ENCODE measurements at regions not wholly inside any gene's neighbourhood (a gene's known extent, or its start where the extent isn't known, plus 50 kb on each side); places are given as distances from the start of the nearest gene placed in this dataset.

DNA sequence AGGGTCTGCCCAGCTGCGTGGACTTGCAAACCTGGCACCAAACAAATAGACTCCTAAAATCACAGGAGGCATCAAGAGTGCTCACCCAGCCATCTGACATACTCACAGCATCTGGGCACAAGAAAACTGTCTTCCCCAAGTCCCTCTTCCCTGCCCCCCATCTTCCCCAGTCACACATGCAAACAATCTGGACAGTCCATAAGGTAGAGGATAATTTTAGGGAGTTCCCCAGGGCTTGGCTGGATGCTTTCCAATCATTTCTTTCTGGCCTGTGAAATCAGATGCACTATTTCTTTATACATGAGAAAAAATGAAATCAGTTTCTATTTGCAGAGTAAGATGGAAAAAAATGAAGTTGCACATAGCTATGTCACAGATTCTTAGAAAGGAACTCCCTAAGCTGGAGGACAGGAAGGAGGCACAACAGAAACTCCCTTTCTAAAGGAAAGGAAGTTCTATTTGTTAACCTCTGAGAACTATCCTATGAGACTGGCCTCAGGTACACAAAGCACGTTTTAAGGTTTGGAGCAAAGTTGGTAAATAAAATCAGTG is 342.3 kb downstream of the HNRNPD start:
- no peak for DNase-seq (ENCODE audit: low read depth)

DNA sequence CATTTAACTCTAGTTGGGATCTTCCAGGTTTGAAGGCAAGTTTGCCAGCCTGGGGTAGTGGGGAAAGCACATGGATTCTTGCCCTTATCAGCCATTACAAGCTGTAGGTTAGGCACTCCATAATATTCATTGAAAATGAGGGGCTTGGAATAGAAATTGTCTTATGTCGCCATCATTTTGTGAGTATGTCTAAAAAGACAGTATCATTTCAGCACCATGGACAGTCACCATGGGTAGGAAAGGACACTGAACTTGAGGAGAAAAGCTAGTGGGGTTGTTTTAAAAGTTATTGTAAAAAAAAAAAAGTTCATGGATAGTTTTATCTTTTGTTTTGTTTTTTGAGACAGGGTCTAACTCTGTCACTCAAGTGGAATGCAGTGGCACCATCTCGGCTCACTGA is 356.1 kb downstream of the HNRNPD start:
- DNase-seq (ENCODE audit: low read depth): peak; percentile 22

DNA sequence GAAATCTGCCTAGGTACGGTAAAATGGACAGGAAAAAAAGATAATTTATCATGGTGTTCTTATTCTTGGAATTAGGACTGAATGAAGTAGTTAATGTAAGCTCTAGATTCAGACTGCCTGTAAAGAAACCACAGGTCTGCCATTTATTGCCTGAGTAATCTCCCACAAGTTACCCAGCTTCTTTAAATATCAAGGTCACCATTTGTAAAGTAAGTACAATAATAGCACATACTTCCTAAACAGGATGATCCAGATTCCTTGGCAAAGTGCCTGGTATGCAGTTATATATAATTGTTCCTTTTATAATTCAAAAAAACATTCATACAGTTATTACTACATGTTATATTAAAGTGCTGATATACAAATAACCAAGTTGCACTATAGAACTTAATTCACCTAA is 368.6 kb downstream of the HNRNPD start:
- DNase-seq (ENCODE audit: low read depth): no peak

DNA sequence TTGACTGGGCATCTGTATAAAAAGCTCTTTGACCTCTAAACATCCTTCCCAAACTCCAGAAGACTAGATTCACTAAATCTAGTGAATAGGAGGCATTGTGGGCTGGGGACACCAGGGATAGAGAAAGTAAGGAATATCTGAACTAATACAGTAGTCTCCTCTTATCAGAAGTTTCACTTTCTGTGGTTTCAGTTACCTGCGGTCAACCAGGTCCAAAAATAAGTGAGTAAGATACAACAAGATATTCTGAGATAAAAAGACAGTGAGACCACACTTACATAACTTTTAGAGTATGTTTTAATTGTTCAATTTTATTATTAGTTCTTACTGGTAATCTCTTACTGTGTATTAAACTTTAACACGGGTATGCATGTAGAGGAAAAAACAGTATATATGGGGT is 376.5 kb downstream of the HNRNPD start:
- DNase-seq (ENCODE audit: low read depth): no peak

DNA sequence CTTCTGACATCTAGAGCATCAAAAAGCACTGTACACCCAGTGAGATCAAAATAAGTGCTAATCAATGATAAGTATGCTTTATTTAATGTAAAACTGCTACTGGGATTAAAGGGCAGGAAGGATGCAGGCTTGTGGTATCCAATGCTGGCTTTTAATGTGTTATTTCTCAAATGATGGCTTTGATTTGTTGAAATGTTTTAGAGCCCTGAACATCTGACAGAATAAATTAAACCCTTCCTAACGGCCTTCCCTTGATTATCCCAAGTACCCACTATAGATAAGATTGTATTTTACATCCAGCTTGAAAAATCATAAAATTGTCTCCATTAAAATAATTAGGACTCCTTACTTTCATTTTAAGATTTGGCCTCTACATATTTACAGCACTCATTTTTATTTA is 382.9 kb downstream of the HNRNPD start:
- no peak for DNase-seq (ENCODE audit: low read depth)

DNA sequence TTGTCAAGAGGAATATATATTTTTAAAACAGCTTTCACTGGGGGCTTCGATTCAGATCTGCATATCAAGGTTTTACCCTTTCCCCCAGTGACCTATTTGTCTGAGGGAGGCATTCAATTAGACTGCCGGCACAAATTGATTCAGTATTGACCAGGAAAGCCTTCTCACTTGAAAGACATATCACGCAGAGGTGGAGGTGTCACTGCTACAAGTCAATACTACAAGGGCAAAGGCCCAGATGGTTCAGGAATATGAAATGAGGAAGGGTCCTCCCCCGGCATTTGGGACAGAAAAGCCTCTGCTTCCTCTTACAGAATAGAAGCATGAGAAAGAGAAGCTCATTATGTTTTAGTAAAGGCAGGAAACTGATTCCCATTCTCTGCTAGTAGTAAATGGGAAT is 383.6 kb downstream of the HNRNPD start:
- DNase-seq (ENCODE audit: low read depth): no peak

DNA sequence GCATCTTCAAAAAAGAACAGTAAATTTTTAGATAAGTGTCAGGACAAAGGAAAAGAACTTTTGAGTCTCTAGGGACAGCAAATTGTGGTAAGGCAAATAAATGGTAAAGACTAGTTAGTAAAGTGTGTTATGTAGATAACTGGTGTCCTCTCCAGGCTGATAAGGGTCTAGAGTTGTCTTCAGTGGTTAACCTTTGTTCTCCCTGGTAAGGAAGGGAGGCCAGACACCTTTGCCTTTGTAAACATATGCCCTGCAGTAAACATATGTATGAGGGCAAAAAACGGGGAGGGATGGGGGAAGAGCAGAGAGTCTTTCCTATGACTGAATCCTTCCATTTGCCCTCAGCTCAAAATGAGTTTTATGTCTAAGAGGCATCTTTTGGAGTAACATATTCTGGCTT is 384.6 kb downstream of the HNRNPD start:
- no peak for DNase-seq (ENCODE audit: low read depth)

DNA sequence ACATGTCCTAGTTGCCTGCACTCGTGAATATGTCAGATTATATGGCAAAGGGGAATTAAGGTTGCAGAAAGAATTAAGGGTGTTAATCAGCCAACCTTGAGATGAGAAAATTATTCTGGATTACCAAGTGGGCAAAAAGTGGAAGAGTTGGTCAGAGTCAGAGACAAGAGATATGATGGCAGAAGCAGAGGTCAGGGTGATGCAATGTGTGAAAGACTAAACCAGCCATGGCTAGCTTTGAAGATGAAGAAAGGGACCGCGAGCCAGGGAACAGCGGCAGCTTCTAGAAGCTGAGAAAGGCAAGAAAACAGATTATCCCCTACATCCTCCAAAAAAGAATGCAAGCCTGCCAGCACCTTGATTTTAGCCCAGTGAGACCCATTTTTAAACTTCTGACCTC is 385.6 kb downstream of the HNRNPD start:
- DNase-seq (ENCODE audit: low read depth): no peak

DNA sequence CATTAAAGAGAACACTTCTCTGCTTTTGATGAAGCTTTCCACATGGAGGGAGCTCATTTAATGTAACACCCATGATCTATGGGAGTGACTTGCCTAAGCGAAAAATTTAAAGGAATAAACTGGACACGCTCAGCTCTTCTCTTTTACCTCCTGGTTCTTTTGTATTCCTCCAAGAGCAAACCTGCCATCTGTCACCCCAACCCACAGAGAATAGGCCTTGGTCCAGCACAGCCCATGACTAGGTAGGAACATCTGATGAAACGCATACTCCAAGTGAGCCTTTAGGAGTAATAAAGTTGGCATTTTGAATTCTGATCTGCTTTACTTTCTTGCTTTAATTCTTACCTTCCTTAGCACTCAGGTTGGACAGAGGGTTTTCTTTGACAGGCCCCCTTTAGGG is 389.0 kb downstream of the HNRNPD start:
- DNase-seq (ENCODE audit: low read depth): no peak

DNA sequence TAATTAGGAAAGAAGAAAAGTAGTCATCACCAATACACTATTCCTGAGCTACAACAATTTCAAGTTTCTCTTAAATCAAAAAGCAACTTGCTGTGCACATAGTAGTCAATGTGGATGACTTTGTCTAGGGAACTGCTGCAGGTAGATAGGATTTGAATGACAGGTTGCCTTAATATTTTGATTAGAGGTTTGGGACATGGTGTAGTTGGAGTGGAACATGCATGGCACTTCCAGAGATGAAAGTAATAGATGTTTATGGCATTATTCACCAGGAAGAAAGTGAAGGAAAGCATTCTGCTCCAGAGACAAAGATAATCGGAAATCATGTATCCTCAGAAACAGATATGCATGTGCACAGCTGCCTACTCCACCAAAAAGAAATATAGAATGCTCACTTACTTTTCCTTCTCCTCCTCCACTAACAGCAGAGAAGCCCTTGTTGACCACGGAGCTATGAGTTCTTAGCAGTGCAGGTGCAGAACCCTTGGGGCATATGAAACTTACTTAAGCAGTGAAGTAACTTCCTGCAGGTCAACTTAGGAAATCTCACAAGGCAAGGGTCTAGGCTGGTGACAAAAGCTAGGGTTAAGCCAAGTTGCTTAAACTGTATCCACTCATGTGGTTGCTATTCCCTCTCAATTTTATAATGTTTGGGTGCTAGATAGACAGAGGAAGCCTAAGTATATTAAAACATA is 390.8 kb downstream of the HNRNPD start:
- no peak for DNase-seq (ENCODE audit: low read depth)

DNA sequence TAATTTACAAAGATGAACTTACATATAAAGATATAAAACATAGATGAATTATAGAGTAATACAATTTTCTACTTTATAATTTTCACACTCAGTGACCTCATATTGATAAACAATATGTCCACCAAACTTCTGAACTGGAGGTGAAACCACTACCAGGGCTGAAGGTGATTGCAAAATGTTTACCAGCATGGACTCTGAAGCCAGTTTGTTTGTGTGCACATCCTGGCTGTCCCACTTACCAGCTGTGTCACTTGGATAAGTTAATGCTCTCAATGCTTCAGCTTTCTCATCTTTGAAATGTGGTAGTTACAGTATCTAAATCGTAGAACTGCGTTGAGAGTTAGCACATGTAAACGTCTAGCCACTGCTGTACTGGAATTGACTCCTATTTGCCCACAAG is 392.6 kb downstream of the HNRNPD start:
- DNase-seq (ENCODE audit: low read depth): no peak

DNA sequence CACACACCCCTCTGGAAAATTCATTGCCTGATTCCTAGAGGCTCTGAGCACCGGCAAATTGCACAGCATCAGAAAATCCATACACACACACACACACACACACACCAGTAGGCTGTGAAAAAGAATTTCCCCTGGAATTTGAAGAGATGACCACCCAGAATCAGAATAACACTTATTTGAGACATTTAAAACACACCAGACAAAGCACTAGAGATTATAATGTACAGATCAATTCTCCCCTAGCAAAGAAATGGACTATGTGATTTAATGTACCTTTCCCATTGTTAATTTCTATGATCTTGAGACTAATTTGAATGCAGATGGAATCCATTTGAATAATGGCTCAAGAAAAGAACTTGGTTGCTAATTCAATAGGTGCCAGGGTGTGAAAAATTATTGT is 399.3 kb downstream of the HNRNPD start:
- DNase-seq (ENCODE audit: low read depth): no peak

DNA sequence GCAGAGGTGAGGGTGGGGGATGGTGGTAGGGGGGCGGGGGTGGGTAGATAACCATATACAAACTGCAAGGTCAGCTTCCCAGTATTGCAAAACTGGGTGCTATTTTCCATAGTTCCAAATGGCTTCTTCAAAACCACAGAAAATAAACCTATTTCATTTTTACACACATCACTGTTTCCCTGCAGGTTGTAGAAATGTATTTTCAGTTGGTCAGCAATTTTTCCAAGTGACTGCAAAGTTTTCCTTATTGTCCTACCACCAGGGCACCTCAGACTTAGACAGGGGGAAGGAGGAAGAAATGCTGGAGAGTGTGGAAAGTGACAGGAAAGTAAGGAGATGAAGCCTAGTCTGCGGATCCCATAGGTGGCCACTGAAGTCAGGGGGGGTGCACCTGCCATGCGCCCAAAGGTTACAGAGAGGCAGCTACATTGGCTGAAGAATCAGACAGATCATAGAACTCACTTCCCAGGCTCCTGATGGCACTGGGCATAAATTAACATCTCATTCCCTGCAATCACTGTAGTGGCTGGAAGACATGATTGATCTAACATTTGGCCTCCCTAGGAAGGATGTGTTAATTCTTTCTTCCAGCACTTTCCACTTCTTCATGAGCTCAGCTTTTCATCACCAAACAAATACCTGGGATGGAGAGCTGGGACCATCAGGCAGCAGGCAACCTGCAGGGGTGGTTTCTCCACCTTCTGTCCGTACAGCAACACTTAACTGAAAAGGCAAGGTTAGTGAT is 402.0 kb downstream of the HNRNPD start:
- no peak for DNase-seq (ENCODE audit: low read depth)

DNA sequence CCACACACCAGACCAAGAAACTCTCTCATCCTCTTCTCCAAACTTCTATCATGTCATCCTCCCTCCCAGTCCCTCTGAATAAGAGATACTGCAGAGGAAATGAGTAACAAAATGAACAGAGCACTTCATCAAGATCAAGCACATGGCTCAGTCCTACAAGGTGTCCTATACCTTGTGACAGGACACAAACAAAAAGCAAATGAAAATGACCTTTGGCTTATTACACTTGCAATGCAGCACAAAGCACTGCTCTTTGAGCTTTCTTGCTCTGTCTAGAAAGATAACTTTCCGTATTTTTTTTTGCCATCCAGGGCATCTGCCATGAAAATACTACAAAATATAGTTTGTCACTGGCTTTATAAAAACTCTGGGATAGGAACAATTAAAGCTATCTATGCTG is 402.7 kb downstream of the HNRNPD start:
- no peak for DNase-seq (ENCODE audit: low read depth)

DNA sequence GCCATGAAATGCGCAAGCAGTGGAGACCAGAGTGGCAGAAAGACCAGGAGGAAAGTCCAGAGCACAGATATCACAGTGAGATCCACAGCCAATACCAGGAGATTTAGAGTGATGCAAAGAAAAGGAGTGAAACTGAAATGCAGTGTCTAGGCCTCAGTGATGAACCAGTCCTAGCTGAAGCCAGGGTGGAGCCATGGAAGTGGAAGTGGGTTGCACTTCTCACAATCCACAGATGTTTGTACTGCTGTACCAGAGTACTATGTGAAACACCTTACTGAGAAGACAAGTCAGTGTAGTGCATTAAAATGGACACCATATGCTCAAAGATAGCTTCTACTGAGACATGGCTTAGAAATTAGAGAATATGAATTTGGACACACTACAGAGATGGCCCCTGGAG is 403.3 kb downstream of the HNRNPD start:
- no peak for DNase-seq (ENCODE audit: low read depth)

DNA sequence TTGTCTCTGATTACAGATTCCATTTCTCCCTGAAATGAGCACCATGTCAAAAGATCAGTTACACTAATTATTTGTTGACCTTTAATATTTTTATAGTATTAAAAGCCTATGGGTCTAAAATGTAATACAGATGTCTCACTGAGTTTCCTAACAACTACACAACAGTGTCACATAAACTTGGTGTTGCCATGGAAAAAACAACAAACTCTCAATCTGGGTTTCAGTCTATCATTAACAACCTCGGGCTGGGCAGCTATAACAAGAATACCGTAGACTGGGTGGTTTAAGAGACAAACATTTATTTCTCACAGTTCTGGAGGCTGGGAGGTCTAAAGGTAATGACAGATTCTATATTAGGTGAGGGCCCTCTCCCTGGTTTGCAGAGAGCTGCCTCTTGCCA is 407.1 kb downstream of the HNRNPD start:
- DNase-seq (ENCODE audit: low read depth): no peak

DNA sequence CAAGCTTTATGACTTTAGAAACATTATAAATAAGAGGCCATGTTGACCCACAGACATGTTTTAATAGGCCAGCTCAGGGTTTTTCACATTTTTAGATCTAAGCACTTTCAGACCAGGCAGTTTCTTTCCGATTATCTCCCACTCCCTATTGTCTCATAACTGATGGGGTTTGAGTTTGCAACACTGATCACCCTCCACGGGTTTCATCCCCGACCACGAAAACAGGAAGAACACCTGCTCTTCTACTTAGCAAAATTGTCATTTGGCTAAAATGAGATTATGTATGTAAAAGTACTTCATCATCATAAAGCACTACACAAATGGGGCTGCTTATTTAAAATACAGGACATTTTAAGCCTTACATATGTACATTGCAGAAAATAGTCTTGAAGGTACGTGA is 407.9 kb downstream of the HNRNPD start:
- no peak for DNase-seq (ENCODE audit: low read depth)

DNA sequence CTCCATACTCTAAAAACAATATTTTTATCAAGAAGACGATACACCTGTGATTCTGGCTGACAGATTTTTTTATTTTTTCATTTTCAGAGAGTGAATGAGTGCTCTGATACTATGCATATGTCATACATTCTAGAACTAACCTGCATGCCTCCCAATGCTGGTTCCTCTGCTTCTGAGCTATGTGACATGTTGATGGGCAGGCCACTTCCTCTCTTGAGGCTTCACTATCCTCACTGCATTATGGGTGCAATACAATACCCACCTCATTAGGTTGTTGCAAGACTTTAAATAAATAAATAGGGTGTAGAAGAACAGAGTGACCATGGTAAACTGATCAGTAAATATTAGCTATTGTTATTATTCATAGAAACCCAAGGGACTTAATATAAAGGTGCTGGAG is 408.3 kb downstream of the HNRNPD start:
- DNase-seq (ENCODE audit: low read depth): no peak

DNA sequence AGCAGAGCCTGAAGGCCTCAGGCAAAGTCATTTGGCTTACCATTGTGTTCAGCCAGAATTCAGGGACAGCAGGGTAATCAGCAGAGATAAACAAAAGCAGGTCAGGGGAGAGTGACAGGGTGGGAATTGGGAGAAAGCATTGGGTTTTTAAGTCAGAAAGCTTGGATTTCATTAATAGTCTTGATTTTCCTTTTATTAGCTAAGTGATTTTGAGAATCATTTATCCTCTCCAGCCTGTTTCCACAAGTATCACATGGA is 410.1 kb downstream of the HNRNPD start:
- no peak for DNase-seq (ENCODE audit: low read depth)

DNA sequence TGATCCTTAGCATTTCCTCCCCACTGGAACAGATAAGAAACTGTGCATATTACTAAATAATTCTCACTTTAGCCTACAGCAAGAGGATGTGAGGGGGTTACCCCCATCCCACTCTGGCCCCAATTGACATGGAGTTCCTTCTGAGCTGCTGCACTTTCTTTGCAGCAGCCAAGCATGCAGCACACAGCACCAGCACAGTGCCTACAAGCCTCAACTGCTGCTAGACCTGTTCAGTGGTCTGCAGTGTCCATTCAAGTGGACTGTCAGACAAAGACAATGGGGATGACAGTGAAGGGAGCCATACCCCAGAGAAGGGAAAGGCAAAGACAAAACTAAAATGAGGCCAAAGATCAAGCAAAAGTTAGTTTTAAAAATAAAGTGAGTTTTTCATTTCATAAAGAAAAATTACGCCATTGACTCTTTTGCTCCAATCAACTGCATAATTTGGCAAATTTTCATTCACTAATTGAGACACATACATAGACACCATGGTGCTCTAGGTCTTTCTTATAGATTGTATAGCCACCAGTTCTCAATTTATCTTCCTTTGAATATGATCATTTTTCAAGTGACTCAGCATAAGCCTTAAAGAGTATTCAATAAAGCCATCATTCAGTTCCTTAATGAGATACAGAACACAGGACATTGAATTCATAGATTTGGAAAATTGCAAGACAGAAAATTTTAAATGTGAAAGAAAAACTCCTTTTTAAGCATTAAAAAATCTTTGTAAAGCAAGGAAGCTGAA is 410.6 kb downstream of the HNRNPD start:
- DNase-seq (ENCODE audit: low read depth): no peak

DNA sequence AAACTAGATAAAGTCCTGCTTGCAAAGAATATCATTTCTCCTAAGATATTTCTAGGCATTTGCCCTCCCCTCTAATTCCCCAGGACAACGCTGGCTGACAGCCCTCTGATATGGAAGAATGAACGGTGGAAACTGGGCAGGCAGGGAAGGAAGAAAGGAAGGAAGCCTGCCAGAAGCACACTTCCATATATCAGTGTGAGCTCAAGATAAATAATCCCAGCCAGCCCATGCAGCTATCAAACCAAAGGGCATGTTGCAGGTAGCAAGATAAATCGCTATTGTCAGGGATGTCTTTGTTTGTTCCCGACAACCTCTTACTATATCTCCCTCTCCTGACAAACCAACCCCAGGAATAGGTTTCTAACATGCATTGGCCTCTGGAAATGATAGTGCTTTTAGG is 412.8 kb downstream of the HNRNPD start:
- DNase-seq (ENCODE audit: low read depth): no peak

DNA sequence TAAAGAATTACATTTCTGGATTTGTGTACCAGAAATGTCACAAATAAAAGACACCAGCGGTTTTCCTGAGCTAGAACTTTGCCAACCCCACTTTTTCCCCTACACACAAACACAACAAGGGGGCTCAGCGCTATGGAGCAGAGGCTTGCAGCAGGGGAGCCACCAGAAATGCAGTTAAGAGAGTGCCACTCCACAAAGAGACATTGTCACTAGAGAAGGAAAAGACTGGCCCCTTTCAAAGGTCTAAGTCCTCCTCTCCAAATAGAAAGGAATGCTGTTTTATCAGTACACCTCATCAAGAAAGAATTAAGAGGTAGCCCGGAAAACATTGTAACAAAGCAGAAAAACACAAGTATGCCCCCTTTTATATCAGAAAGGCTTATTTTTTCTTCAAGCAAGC is 419.5 kb downstream of the HNRNPD start:
- DNase-seq (ENCODE audit: low read depth): no peak

DNA sequence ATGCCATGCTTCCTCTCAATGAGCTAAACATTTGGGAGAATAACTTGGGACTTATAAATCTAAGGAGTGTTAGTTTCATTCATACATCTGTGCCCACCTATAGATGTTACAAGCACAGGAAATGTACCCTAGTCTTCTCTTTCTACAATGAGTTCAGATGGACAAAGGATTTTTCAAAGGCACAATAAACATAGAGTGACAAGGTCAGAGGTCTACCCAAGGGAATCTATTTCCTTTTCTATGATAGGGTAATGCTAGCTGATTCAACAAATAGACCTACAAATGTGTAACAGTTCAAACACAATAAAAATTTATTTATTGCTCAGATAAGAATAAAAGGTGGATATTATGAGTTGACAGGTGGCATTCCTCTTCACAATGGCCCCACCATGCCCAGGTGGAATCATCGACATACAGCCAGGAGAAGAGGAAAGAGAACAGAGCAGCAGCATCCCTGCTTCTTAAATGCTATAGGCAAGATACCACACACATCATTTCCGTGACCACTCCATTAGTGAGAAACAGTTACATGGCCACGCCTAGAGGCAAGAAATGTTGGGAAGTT is 421.8 kb downstream of the HNRNPD start:
- DNase-seq (ENCODE audit: low read depth): no peak

Data from ELR (cell line).